ENCODE measurements at regions not wholly inside any gene's neighbourhood (a gene's known extent, or its start where the extent isn't known, plus 50 kb on each side); places are given as distances from the start of the nearest gene placed in this dataset.

GRCh38 chr1:57696043-57696442 lies 272.2 kb upstream of the DAB1 start:
- TF ChIP-seq GABPA (IDR thresholded peaks at IDR 0.05; ENCODE audit: low read depth) (no peak), USF2 (IDR thresholded peaks at IDR 0.05; ENCODE audit: borderline replicate concordance, low read depth, low read length) (no peak), EP300 (IDR thresholded peaks at IDR 0.05; ENCODE audit: borderline replicate concordance in 1 of 2, control insufficient read depth in 1 of 2, low read depth in 2 of 2, low read length in 2 of 2) (no peak), CTCF (IDR thresholded peaks at IDR 0.05 in 2 of 3, conservative IDR thresholded peaks at IDR 0.05 in 1 of 3; ENCODE audit: control insufficient read depth in 2 of 3, extremely low read depth in 1 of 3, insufficient read depth in 1 of 3, low read depth in 3 of 3, low read length in 3 of 3) (no peak), TCF7 (IDR thresholded peaks at IDR 0.05; ENCODE audit: borderline replicate concordance) (no peak), USF1 (IDR thresholded peaks at IDR 0.05; ENCODE audit: borderline replicate concordance, extremely low read length, insufficient read depth, low read depth, low read length) (no peak), MAX (IDR thresholded peaks at IDR 0.05; ENCODE audit: low read depth, low read length) (no peak), KDM1A (IDR thresholded peaks at IDR 0.05; ENCODE audit: borderline replicate concordance) (no peak), EZH2 (IDR thresholded peaks at IDR 0.05; ENCODE audit: borderline replicate concordance, control insufficient read depth, low read depth, low read length) (no peak), SPI1 (IDR thresholded peaks at IDR 0.05; ENCODE audit: borderline replicate concordance, insufficient read depth, low read depth, low read length) (no peak)

Measured in GM12878 (cell line).